ENCODE measurements at regions not wholly inside any gene's neighbourhood (a gene's known extent, or its start where the extent isn't known, plus 50 kb on each side); places are given as distances from the start of the nearest gene placed in this dataset.

- WGBS, 2 experiments (ENCODE audit: extremely low coverage in 2 of 2, insufficient read length in 1 of 2): no CpG with 5 or more reads among the region's 5 CpGs
- no peak overlapping the region for H2BK5ac ChIP-seq (ENCODE audit: low read depth, low read length, poor library complexity, severe bottlenecking)
These were observed 180.6 kb downstream of the RPS12 start for GRCh38 chr6:132995009-132995408.

More at GRCh38 chr6:132995009-132995408, 180.6 kb downstream of the RPS12 start:
- H4K20me1 ChIP-seq (ENCODE audit: insufficient read depth, low read length): no peaks in the 10 kb centered on the region
- H4K5ac ChIP-seq (ENCODE audit: low read depth, low read length): no peak overlapping the region
- H2AFZ ChIP-seq (replicated peaks; ENCODE audit: low read length, poor library complexity): no peak overlapping the region
- no peak overlapping the region for H3K9ac ChIP-seq (ENCODE audit: low read depth, low read length)
- no peak overlapping the region for H3K27ac ChIP-seq (ENCODE audit: insufficient read depth, low read length)
- no peak overlapping the region for H2BK120ac ChIP-seq (ENCODE audit: low read depth, low read length)
- H3K4ac ChIP-seq (ENCODE audit: low read depth, low read length): no peak overlapping the region
- intact Hi-C loops (cut with micrococcal nuclease) (no loop called here), dilution Hi-C loops (cut with HindIII; ENCODE audit: low sequenced_read_pairs, unreplicated experiment) (no loop called here), in situ Hi-C loops (cut with MboI; ENCODE audit: low sequenced_read_pairs) (no loop called here)
- H3K14ac ChIP-seq (replicated peaks; ENCODE audit: low read depth, low read length): no peak overlapping the region
- no peak overlapping the region for H3K4me3 ChIP-seq (ENCODE audit: insufficient read depth, low read depth, low read length)
- H3K9me1 ChIP-seq (ENCODE audit: insufficient read depth, low read length): no peaks in the 10 kb centered on the region
- no peak overlapping the region for H3K4me2 ChIP-seq (ENCODE audit: low read depth, low read length)
- no peak overlapping the region for H3K18ac ChIP-seq (ENCODE audit: low read depth, low read length)
- H2BK20ac ChIP-seq (ENCODE audit: low read depth, low read length): no peak overlapping the region
- H3K9me3 ChIP-seq (ENCODE audit: control insufficient read depth, insufficient read depth, low read length): no peaks in the 10 kb centered on the region
- CTCF ChIA-PET: no interaction called here
- no peak overlapping the region for H3K23ac ChIP-seq (ENCODE audit: low read depth, low read length)
- H2AK5ac ChIP-seq (ENCODE audit: low read depth, low read length): no peak overlapping the region
- ATAC-seq (ENCODE audit: low read depth) (no peak), DNase-seq (no peak)
- peaks cover 2% of the 10 kb centered on the region; the same call in 1 of the 2 replicates for H3K4me1 ChIP-seq (ENCODE audit: control insufficient read depth, insufficient read depth, low read length)
- H4K91ac ChIP-seq (ENCODE audit: insufficient read depth, low read depth, low read length): no peak overlapping the region
- no peak overlapping the region for H4K8ac ChIP-seq (ENCODE audit: low read depth in 2 of 2, low read length in 2 of 2)
- BruUV-seq (replicated peaks): no TSS peak
- no peak overlapping the region for H3K56ac ChIP-seq (ENCODE audit: extremely low read depth, insufficient read depth, low read length)
- no peaks in the 10 kb centered on the region for H3K79me1 ChIP-seq (ENCODE audit: low read depth in 1 of 2, low read length in 2 of 2)
- H3K36me3 ChIP-seq (ENCODE audit: control insufficient read depth, insufficient read depth, low read length): no peaks in the 10 kb centered on the region
- no peaks in the 10 kb centered on the region for H3K27me3 ChIP-seq (ENCODE audit: control insufficient read depth, insufficient read depth, low read length)
- H2AK9ac ChIP-seq (replicated peaks; ENCODE audit: low read depth, low read length, poor library complexity): no peak overlapping the region
- POLR2A ChIA-PET (ENCODE audit: unreplicated experiment): no interaction called here
- H2BK15ac ChIP-seq (ENCODE audit: low read depth, low read length): no peak overlapping the region
- TF ChIP-seq CHD1 (IDR thresholded peaks at IDR 0.05; ENCODE audit: low read depth, low read length) (no peak), ELK1 (IDR thresholded peaks at IDR 0.05; ENCODE audit: borderline replicate concordance, low read depth, low read length) (no peak), USF2 (IDR thresholded peaks at IDR 0.05; ENCODE audit: low read depth, low read length) (no peak), MXI1 (IDR thresholded peaks at IDR 0.05; ENCODE audit: borderline replicate concordance, low read depth, low read length) (no peak), MAZ (IDR thresholded peaks at IDR 0.05; ENCODE audit: borderline replicate concordance, low read depth, low read length) (no peak), FOS (IDR thresholded peaks at IDR 0.05; ENCODE audit: low read depth, low read length) (no peak), RFX5 (IDR thresholded peaks at IDR 0.05; ENCODE audit: low read depth, low read length) (no peak), CEBPB (IDR thresholded peaks at IDR 0.05; ENCODE audit: low read depth, low read length) (no peak), NFE2L2 (IDR thresholded peaks at IDR 0.05; ENCODE audit: low read depth, low read length) (no peak), SMC3 (IDR thresholded peaks at IDR 0.05; ENCODE audit: low read depth, low read length) (no peak)

Measured in IMR-90 (cell line).